NCI-H2227 (cell line): ENCODE measurements at regions not wholly inside any gene's neighbourhood (a gene's known extent, or its start where the extent isn't known, plus 50 kb on each side); places are given as distances from the start of the nearest gene placed in this dataset.
A peak's percentile ranks its signal among the peaks of the same experiment; 100 is the strongest.

Experiments used
- DNase-seq: peaks from one replicate; lab custom pipeline; 2025; ENCODE audit not compliant: unreplicated experiment; lab: John Stamatoyannopoulos, UW

DNA sequence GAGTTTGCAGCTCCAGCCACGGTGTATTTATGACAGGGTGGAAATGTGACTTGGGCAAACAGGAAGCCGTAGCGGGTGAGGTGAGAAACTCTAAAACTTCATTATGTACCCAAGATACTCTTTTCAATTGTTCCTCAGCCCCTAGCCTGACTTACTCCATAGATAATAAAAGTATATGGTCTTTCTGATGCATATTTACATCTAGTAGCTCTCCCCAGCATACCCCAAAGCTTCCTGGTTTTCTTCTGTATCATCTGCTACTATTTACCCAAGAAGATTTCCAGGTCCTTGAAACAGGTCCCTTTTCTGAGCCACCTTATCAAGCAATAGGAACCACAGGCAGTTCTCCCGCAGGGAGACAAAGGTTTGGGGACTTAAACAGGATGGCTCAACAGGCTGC is 201.5 kb upstream of the ESRRG start:
- DNase-seq, result no peak

GRCh38 chr1:216923601-216924000 is 200.4 kb upstream of the ESRRG start:
- DNase-seq, result no peak

GRCh38 chr1:216922406-216922805 is 199.2 kb upstream of the ESRRG start:
- DNase-seq, result no peak

DNA sequence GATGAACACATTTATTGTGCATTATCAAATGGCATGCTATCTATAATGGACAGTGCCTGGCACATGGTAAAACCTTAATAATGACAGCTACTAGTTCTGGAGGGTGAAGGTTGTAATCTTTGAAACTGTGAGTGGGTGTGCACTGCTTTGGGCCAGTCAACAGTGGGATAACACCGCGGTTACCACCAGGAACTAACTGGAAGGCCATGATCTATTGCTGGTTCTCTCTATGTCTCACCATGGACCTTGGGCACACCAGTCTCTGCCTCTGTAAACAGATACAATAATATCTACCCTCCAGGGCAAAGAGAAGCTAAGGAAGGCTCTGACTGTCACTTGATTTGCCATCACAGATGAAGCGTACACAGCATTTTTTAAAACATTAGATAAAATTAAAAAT is 198.6 kb upstream of the ESRRG start:
- no peak for DNase-seq

- DNase-seq, result no peak
Observed at GRCh38 chr1:216919060-216919970, 196.1 kb upstream of the ESRRG start.

GRCh38 chr1:216916890-216917438 is 193.7 kb upstream of the ESRRG start:
- DNase-seq, result no peak

DNA sequence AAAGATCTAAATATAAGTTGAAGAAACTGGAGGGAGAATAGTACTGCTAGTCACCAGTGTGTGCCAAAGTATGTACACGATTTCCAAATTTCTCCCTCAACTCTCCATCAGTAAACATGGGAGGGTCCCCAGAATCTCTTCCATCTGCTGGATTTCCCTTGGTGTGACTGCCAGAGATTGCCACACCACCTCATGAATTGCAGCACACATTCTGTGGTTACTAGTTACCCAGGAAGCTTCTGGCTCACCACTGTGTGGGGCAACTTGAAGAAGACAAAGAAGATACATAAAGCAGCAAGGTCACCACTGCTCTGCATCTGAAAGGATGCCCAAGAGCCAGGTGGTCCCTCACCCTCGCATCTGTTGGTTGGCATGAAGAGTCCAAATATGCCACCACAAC is 191.7 kb upstream of the ESRRG start:
- DNase-seq, result no peak

GRCh38 chr1:216913976-216914375 is 190.7 kb upstream of the ESRRG start:
- DNase-seq, result no peak

DNA sequence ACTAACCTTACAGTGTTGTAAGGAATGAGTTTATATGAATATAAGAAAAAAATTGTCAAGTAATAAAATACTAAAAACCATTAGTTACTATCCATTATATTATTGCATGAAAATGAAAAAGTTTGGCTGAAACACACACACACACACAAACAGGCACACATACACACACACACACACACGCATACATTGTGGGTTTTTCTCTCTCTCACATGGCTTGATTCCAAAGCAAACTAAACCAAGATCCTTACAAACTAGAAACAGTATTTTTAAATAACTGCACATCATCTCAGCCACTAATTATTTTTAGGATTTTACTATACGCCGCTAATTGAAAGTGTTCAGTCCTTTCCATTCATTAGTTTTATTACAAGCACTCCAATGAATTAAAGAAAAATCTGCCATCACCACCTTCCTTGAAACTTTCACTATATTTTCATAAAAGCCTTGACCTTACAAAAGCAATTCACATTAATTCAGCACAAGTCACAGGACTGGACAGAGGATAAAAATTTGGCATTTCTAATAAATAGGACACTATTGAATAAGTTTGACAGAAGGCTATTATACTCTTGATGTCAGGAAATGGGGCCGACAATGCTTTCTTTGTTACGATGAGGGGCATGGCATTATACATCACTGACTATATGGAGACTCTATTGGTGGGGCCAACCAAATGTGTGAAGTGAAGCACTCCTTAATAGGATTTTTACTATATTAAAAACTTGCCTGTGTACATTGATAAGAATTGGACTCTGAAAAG is 187.0 kb upstream of the ESRRG start:
- DNase-seq, result no peak

- DNase-seq, result no peak
Observed at GRCh38 chr1:216908126-216908525, 184.9 kb upstream of the ESRRG start.

DNA sequence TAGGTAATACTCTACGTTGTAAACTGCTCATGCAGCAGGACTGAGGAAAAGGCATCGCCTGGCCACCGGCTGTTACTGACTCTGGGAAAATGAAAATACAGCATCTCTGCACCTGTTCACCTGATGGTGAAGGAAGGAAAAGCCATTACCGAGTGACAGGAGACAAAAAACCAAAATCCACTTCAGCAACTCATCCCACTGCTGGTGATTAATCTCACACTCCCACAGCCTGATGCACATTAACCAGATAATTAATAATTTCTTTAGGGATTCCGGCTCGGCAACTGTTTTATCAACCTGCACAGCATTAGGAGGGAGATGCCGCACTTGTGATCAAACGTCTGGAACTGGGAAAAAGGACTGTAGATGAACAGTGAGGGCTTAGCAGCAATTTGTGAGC is 183.9 kb upstream of the ESRRG start:
- no peak for DNase-seq

DNA sequence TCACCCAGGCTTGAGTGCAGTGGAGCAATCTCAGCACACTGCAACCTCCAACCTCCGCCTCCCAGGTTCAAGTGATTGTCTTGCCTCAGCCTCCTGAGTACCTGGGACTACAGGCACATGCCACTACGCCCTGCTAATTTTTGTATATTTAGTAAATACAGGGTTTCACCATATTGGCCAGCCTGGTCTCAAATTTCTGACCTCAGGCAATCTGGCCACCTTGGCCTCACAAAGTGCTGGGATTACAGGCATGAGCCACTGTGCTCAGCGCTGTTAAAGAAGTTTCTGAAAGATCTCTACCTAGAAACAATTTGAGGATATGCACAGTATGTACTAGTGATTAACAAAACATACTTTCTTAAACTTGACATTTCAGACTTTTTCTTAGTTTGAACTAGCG is 182.6 kb upstream of the ESRRG start:
- no peak for DNase-seq

- no peak for DNase-seq
Observed at GRCh38 chr1:216905137-216905536, 181.9 kb upstream of the ESRRG start.

DNA sequence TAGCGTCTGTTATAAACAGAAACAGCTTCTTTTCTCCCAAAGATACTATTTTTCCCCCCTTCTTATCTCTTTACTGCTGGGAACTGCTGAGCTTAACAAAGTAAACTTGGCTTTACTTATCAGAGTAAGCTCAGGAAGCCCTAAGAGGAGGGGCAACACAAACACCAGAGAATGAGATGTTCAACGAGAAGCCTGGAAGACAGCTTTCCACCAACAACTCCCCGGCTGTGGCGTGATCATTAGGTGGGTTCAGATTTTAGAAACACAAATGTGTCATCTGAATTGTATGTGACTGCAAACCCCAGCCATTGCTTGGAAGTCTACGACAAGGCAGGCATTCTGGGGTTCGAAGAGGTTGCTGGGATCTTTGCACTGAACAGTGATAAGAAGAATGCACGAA is 181.2 kb upstream of the ESRRG start:
- no peak for DNase-seq

DNA sequence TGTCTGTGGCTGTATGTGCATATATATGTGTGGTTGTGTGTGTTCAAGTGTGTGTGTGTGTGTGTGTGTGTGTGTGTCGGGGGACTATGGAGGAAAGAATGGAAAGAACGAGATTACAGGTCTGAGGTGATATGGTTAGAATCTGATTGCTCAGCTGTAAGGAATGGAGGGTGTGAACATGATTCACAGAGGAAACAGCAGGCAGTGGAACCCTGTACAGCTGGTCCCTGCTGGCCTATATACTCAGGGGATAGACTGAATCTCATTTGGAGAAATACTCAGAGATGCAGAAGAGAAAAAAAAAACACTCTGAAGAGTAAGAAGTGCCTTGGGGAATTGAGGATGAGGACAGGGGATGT is 180.1 kb upstream of the ESRRG start:
- no peak for DNase-seq

- DNase-seq, result no peak
Observed at GRCh38 chr1:216902669-216903381, 179.6 kb upstream of the ESRRG start.

GRCh38 chr1:216900116-216900620 is 176.9 kb upstream of the ESRRG start:
- no peak for DNase-seq

- no peak for DNase-seq
Observed at GRCh38 chr1:216898801-216899200, 175.6 kb upstream of the ESRRG start.

- no peak for DNase-seq
Observed at GRCh38 chr1:216896146-216896545, 172.9 kb upstream of the ESRRG start.

DNA sequence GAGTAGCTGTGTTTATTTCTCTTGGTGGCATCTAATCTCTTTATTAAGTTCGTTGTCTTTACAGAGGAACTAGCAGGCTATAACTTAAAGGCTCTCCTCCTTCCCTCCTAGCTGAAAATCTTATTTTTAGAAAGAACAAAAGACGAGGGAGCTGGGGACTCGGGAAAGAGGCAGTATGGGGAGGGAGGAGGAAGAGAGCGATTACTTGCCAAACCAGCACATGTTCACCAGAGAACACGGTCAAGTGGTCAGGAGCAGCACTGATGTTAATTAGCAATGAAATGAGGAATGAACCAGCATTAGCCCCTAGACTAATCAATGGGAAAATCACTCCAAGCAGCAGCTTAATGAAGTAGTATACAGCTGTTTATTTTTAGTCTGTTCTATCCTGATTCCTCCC is 171.3 kb upstream of the ESRRG start:
- no peak for DNase-seq

GRCh38 chr1:216892581-216893160 is 169.4 kb upstream of the ESRRG start:
- DNase-seq, result peak; percentile 12
